Lung (tissue), 11 donors: ENCODE measurements at regions not wholly inside any gene's neighbourhood (a gene's known extent, or its start where the extent isn't known, plus 50 kb on each side); places are given as distances from the start of the nearest gene placed in this dataset.
A peak's percentile ranks its signal among the peaks of the same experiment; 100 is the strongest.
"Not testable (repeated sequence)": the region's sequence is repeated elsewhere in the genome, so short reads cannot be mapped to it uniquely, and the experiment has no call there.

Experiments used
- ATAC-seq: fragments of 200-7000 bp; cut with Tn5 transposase; one replicate; pipeline ENCODE4 v1.9.1; 2020; ENCODE audit warnings: moderate number of reproducible peaks; ENCODE audit not compliant: insufficient read depth, low FRiP score
- DNase-seq, 3 donors: peaks; one replicate each; pipeline ENCODE4 v3.0.0-alpha.2; 2013 to 2017
- H3K27ac ChIP-seq, 2 donors: one replicate each; pipeline ENCODE4 v1.5.1; 2013; ENCODE audit warnings: mild to moderate bottlenecking in 2 of 2, moderate library complexity in 2 of 2, control low read depth in 1 of 2, inconsistent platforms in 1 of 2, low read depth in 1 of 2, low read length in 1 of 2
- H3K27me3 ChIP-seq, 3 donors: one replicate each; pipeline ENCODE4 v1.5.1; 2013; ENCODE audit warnings: low read length in 2 of 3; ENCODE audit not compliant: control insufficient read depth in 3 of 3, insufficient read depth in 3 of 3
- H3K36me3 ChIP-seq, 4 donors: one replicate each; pipeline ENCODE4 v1.5.1; 2013; ENCODE audit warnings: low read length in 4 of 4, mild to moderate bottlenecking in 1 of 4, moderate library complexity in 1 of 4; ENCODE audit not compliant: control insufficient read depth in 4 of 4, insufficient read depth in 4 of 4
- H3K4me1 ChIP-seq, 5 donors: one replicate each; pipeline ENCODE4 v1.5.1; 2013; ENCODE audit warnings: low read length in 5 of 5, mild to moderate bottlenecking in 2 of 5, moderate library complexity in 1 of 5; ENCODE audit not compliant: control insufficient read depth in 5 of 5, insufficient read depth in 5 of 5
- H3K4me3 ChIP-seq: one replicate; pipeline ENCODE4 v1.5.1; 2013; ENCODE audit warnings: mild to moderate bottlenecking, control low read depth, moderate library complexity
- H3K9ac ChIP-seq, 2 donors: one replicate each; pipeline ENCODE4 v1.5.1; 2013; ENCODE audit warnings: low read length in 2 of 2, control low read depth in 1 of 2; ENCODE audit not compliant: insufficient read depth in 1 of 2
- H3K9me3 ChIP-seq, 4 donors: one replicate each; pipeline ENCODE4 v1.5.1; 2013; ENCODE audit warnings: low read length in 3 of 4, mild to moderate bottlenecking in 1 of 4, moderate library complexity in 1 of 4; ENCODE audit not compliant: control insufficient read depth in 4 of 4, insufficient read depth in 3 of 4
- WGBS, 2 donors: extraction: QIAGEN DNeasy Blood & Tissue Kit; methylation state at CpG; one replicate each; pipeline ENCODE4 v1.1.7; 2013; 5-methylcytosine and 5-hydroxymethylcytosine counted together
- TF ChIP-seq, protein P1 (sequence below): IDR thresholded peaks from 2 replicates; pipeline ENCODE4 v1.5.1; 2012; ENCODE audit warnings: mild to moderate bottlenecking; ENCODE audit errors: control extremely low read depth, extremely low read depth
- donor health status: control.
- donor health status: control.
- donor health status: Bipolar disorder and iron deficiency.
- donor health status: healthy.
- donor health status: DM: yes; HTN: yes; CAD: no.

DNA sequence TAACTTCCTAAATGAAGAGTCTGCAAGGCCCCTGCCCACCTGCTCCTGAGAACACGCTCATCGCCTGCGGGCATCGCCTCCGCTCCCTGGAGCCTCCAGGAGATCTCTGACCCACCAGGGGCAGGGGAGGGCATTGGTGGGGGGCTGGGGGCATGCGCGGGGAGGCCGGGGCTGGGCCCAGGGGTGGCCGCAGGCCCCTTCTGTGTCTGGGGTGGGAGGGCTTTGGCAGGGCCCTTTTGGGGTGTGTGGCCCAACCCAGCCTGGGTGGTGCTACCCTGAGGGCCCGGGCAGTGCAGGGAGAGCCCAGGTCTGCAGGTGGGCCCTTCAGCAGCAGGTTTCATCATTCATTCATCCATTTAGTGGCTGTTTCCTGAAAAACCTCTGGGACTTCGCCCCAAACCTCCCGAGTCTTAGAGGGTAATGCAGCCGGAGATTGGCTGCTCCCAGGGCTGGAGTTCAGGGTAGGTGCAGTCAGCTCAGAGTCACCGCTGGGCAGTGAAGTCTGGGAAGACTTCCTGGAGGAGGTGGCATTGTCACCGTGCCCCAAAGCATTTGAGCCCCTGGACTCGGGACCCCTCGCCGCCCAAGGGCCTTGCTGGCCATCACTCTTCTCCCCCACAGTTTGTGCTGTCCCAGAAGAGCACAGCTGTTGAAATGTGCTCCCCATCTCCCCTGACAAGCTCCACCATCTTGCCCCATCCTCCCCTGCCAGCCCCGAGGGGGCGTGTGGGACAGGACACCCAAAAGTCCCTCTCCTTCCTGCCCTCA lies 255.1 kb downstream of the PARP8 start:
- TF ChIP-seq, protein P1, sequence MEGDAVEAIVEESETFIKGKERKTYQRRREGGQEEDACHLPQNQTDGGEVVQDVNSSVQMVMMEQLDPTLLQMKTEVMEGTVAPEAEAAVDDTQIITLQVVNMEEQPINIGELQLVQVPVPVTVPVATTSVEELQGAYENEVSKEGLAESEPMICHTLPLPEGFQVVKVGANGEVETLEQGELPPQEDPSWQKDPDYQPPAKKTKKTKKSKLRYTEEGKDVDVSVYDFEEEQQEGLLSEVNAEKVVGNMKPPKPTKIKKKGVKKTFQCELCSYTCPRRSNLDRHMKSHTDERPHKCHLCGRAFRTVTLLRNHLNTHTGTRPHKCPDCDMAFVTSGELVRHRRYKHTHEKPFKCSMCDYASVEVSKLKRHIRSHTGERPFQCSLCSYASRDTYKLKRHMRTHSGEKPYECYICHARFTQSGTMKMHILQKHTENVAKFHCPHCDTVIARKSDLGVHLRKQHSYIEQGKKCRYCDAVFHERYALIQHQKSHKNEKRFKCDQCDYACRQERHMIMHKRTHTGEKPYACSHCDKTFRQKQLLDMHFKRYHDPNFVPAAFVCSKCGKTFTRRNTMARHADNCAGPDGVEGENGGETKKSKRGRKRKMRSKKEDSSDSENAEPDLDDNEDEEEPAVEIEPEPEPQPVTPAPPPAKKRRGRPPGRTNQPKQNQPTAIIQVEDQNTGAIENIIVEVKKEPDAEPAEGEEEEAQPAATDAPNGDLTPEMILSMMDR, result no peak
- ATAC-seq (no peak), DNase-seq (no peak)
- H3K9me3 ChIP-seq, result no peaks in the 10 kb centered on the region
- no peak overlapping the region for H3K9ac ChIP-seq
- H3K4me1 ChIP-seq, result no peaks in the 10 kb centered on the region
- 96% methylated on average over 18 to 20 of the region's 20 CpGs for WGBS, 2 donors
- H3K27me3 ChIP-seq, result no peaks in the 10 kb centered on the region
- H3K4me3 ChIP-seq, result no peak overlapping the region
- no peaks in the 10 kb centered on the region for H3K36me3 ChIP-seq
- H3K27ac ChIP-seq, result no peak overlapping the region

DNA sequence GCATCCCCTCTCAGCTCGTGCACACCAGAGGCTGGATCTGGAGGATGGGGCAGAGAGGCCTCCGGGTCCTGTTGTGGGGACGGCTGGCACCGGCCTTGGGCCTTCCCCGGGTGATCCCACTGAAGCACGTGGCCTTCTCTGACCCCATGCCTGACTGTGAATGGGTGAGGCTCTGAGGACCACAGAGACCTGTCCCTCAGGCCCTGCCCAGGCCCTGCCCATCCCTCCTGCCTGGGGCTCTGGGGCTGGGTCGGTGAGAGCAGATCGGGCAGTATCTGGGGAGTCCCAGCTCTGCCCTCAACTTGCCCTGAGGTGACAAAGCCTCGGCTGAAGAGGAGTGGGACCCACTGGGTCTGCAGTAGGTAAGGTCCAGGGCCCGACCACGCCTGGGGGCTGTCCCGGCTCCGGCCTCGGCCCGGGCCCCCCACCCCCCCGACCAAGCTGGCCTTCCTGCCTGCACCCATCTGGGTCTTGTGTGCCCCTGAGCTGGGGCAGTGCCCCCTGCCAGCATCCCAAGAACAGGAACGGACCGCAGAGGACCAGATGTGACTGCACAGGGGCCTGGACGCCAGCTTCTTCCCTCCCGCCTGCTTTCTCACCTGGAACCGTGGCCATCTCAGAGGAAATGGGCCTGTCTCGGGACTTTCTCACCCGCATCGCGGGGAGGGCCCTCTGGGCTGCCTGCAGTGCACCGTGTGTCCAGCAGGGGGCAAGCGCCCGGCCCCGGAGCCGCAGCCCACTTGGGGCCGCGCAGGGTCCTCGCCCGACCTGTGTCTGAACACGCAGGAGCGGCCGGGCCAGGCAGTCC lies 255.9 kb downstream of the PARP8 start:
- not testable (repeated sequence) for H3K9me3 ChIP-seq, H3K9ac ChIP-seq, H3K36me3 ChIP-seq, ATAC-seq, H3K27me3 ChIP-seq, H3K4me1 ChIP-seq, DNase-seq, H3K4me3 ChIP-seq
- 65 to 75% methylated on average over 34 to 37 of the region's 37 CpGs for WGBS, 2 donors
- peak overlapping the region in 1 of 2 donors; percentile 37 for H3K27ac ChIP-seq

DNA sequence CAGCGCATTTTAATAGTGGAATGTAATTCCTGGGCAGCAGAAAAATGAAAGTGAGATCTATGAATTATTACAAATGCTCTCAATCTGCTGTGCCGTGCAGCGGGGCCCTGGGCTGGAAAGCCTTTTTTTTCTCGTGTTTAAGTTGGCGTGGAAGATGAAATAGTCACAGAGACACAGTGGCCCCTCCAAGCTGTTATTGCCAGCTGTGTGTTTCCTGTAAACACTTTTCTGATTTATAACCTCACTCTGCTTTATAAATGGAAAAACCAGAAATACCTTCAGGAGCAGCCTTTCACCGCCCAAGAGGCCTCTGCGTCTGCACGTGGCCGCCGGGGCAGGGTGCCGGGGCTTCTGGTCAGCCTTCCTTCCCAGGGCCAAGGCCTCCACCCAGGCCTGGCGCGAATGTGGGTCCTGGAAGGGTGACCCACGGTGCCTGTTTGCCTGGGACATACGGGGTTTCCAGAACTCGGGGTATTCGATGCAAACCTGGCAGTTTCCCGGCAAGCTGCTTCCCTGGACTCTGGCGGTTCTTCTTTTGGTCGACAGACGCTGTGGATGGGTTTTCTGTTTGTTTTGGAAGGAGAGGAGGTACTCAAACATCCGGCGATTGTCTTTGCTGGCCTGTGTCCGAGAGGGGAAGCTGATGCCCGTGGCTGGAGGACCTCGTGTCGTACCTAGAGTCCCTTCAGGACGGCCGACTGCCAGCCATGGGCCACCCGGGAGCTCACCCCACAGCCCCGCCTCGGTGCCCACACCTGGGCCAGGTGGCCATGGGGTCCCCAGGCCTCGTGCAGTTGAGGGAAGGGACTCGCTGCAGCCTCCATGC lies 256.7 kb downstream of the PARP8 start:
- H3K36me3 ChIP-seq, result no peaks in the 10 kb centered on the region
- 87 to 92% methylated on average over 33 to 34 of the region's 34 CpGs for WGBS, 2 donors
- no peak for ATAC-seq
- TF ChIP-seq, protein P1, result no peak
- no peak overlapping the region for H3K9ac ChIP-seq
- no peak overlapping the region for H3K27ac ChIP-seq
- DNase-seq, result peak in 1 of 3 donors; percentile 3
- no peak overlapping the region for H3K4me3 ChIP-seq
- no peaks in the 10 kb centered on the region for H3K9me3 ChIP-seq
- H3K27me3 ChIP-seq, result no peaks in the 10 kb centered on the region
- H3K4me1 ChIP-seq, result no peaks in the 10 kb centered on the region
